WTC11 (cell line): ENCODE measurements at regions not wholly inside any gene's neighbourhood (a gene's known extent, or its start where the extent isn't known, plus 50 kb on each side); places are given as distances from the start of the nearest gene placed in this dataset.

Source experiments
- ATAC-seq: fragments of 200-7000 bp; cut with Tn5 transposase; 2 replicates; pipeline ENCODE4 v1.10.0; 2021; ENCODE audit warnings: mild to moderate bottlenecking, moderate library complexity
- CTCF ChIA-PET: fragments of 300-600 bp; sonication (Branson Sonifier 250); formaldehyde crosslinking; loops from one replicate; lab custom pipeline; 2021; ENCODE audit warnings: antibody characterized with exemption; lab: Charles Lee
- POLR2A ChIA-PET: fragments of 350-600 bp; sonication (Branson Sonifier 250); formaldehyde crosslinking; loops from one replicate; lab custom pipeline; 2021; ENCODE audit warnings: antibody characterized with exemption; lab: Charles Lee
- DNase-seq: peaks from one replicate; pipeline ENCODE4 v3.0.0; 2021; ENCODE audit warnings: low spot score
- H3K27ac Mint-ChIP-seq: 2 replicates; pipeline ENCODE4 v1.8.0; 2021; ENCODE audit warnings: mixed read lengths
- H3K27me3 Mint-ChIP-seq: 2 replicates; pipeline ENCODE4 v1.8.0; 2021; ENCODE audit warnings: low read depth, mild to moderate bottlenecking, moderate library complexity, mixed read lengths
- H3K36me3 Mint-ChIP-seq: 2 replicates; pipeline ENCODE4 v1.8.0; 2021; ENCODE audit warnings: mixed read lengths
- H3K4me1 Mint-ChIP-seq: 2 replicates; pipeline ENCODE4 v1.8.0; 2022; ENCODE audit warnings: mixed read lengths
- H3K4me3 Mint-ChIP-seq: 2 replicates; pipeline ENCODE4 v1.8.0; 2021; ENCODE audit warnings: mild to moderate bottlenecking, moderate library complexity, mixed read lengths
- H3K9me3 Mint-ChIP-seq: 2 replicates; pipeline ENCODE4 v1.8.0; 2021; ENCODE audit warnings: mixed read lengths
- E2F4 ChIP-seq: sonication (generic); formaldehyde crosslinking; IDR thresholded peaks from 2 replicates; pipeline ENCODE4 v1.8.1; 2022; ENCODE audit warnings: low read depth, mild to moderate bottlenecking, moderate library complexity, missing genetic modification reagents, borderline replicate concordance
- ELF4 ChIP-seq: sonication (generic); formaldehyde crosslinking; IDR thresholded peaks from 2 replicates; pipeline ENCODE4 v1.8.1; 2022; ENCODE audit warnings: low read depth, mild to moderate bottlenecking, moderate library complexity, missing genetic modification reagents
- GABPB1 ChIP-seq: sonication (generic); formaldehyde crosslinking; IDR thresholded peaks from 2 replicates; pipeline ENCODE4 v1.8.1; 2023; ENCODE audit warnings: mild to moderate bottlenecking, missing genetic modification reagents
- JAZF1 ChIP-seq: fragments of 250-450 bp; sonication (Bioruptor Pico); IDR thresholded peaks from 2 replicates; pipeline ENCODE4 v1.9.0; 2021; ENCODE audit warnings: moderate library complexity, mild to moderate bottlenecking, inconsistent platforms
- NR3C1 ChIP-seq: sonication (generic); formaldehyde crosslinking; conservative IDR thresholded peaks from 2 replicates; pipeline ENCODE4 v1.8.1; 2023; ENCODE audit warnings: low read depth, mild to moderate bottlenecking, missing genetic modification reagents
- OVOL2 ChIP-seq: fragments of 250-450 bp; sonication (Bioruptor Pico); IDR thresholded peaks from 2 replicates; pipeline ENCODE4 v1.9.0; 2021; ENCODE audit warnings: mild to moderate bottlenecking, borderline replicate concordance
- SP1 ChIP-seq: sonication (generic); formaldehyde crosslinking; conservative IDR thresholded peaks from 2 replicates; pipeline ENCODE4 v1.8.1; 2022; ENCODE audit warnings: missing genetic modification reagents
- USF1 ChIP-seq: sonication (generic); formaldehyde crosslinking; IDR thresholded peaks from 2 replicates; pipeline ENCODE4 v1.8.0; 2022; ENCODE audit warnings: mild to moderate bottlenecking, missing genetic modification reagents
- USF2 ChIP-seq: sonication (generic); formaldehyde crosslinking; IDR thresholded peaks from 2 replicates; pipeline ENCODE4 v1.8.1; 2023; ENCODE audit warnings: mild to moderate bottlenecking, missing genetic modification reagents, moderate library complexity
- ZBTB21 ChIP-seq: sonication (generic); formaldehyde crosslinking; IDR thresholded peaks from 2 replicates; pipeline ENCODE4 v1.8.1; 2023; ENCODE audit warnings: mild to moderate bottlenecking, missing genetic modification reagents, borderline replicate concordance
- ZNF138 ChIP-seq: sonication (generic); formaldehyde crosslinking; conservative IDR thresholded peaks from 2 replicates; pipeline ENCODE4 v1.8.1; 2022; ENCODE audit warnings: mild to moderate bottlenecking, moderate library complexity, missing genetic modification reagents
- ZNF232 ChIP-seq: sonication (generic); formaldehyde crosslinking; IDR thresholded peaks from 2 replicates; pipeline ENCODE4 v1.8.0; 2022; ENCODE audit warnings: mild to moderate bottlenecking, missing genetic modification reagents
- ZNF396 ChIP-seq: fragments of 250-450 bp; sonication (Bioruptor Pico); IDR thresholded peaks from 2 replicates; pipeline ENCODE4 v1.8.0; 2021; ENCODE audit warnings: mild to moderate bottlenecking, moderate library complexity, borderline replicate concordance
- ZNF532 ChIP-seq: fragments of 250-450 bp; sonication (Bioruptor Pico); IDR thresholded peaks from 2 replicates; pipeline ENCODE4 v1.9.0; 2021; ENCODE audit warnings: mild to moderate bottlenecking, borderline replicate concordance
- ZNF671 ChIP-seq: fragments of 250-450 bp; sonication (Bioruptor Pico); IDR thresholded peaks from 2 replicates; pipeline ENCODE4 v1.8.0; 2021; ENCODE audit warnings: mild to moderate bottlenecking
- TF ChIP-seq, protein P1 (sequence below): sonication (generic); formaldehyde crosslinking; IDR thresholded peaks from 2 replicates; pipeline ENCODE4 v1.8.1; 2023; ENCODE audit warnings: mild to moderate bottlenecking, missing genetic modification reagents, moderate library complexity
- TF ChIP-seq, protein P2 (sequence below): fragments of 250-450 bp; sonication (Bioruptor Pico); IDR thresholded peaks from 2 replicates; pipeline ENCODE4 v2.1.2; 2022; ENCODE audit warnings: mild to moderate bottlenecking, moderate library complexity
- TF ChIP-seq, protein P3 (sequence below): sonication (generic); formaldehyde crosslinking; IDR thresholded peaks from 2 replicates; pipeline ENCODE4 v1.8.1; 2023; ENCODE audit warnings: mild to moderate bottlenecking, missing genetic modification reagents
- TF ChIP-seq, protein P4 (sequence below): sonication (generic); formaldehyde crosslinking; IDR thresholded peaks from 2 replicates; pipeline ENCODE4 v1.8.1; 2023; ENCODE audit warnings: mild to moderate bottlenecking, moderate library complexity, missing genetic modification reagents
- TF ChIP-seq, protein P5 (sequence below): sonication (generic); formaldehyde crosslinking; IDR thresholded peaks from 2 replicates; pipeline ENCODE4 v1.8.0; 2023; ENCODE audit warnings: mild to moderate bottlenecking, missing genetic modification reagents
- TF ChIP-seq, protein P6 (sequence below): fragments of 250-450 bp; sonication (Bioruptor Pico); IDR thresholded peaks from 2 replicates; pipeline ENCODE4 v1.9.0; 2021; ENCODE audit warnings: mild to moderate bottlenecking

GRCh38 chr16:63749276-63749675 lies 1372.6 kb downstream of the CDH11 start (continued):
- no peak for TF ChIP-seq USF1
- TF ChIP-seq, protein P1, sequence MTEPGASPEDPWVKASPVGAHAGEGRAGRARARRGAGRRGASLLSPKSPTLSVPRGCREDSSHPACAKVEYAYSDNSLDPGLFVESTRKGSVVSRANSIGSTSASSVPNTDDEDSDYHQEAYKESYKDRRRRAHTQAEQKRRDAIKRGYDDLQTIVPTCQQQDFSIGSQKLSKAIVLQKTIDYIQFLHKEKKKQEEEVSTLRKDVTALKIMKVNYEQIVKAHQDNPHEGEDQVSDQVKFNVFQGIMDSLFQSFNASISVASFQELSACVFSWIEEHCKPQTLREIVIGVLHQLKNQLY = no peak

- ATAC-seq = no peak
- no peak overlapping the region for H3K27ac Mint-ChIP-seq
- H3K36me3 Mint-ChIP-seq = no peaks in the 10 kb centered on the region
- ChIA-PET CTCF (no interaction called here), POLR2A (no interaction called here)
- no peak overlapping the region for H3K4me3 Mint-ChIP-seq
- no peaks in the 10 kb centered on the region for H3K27me3 Mint-ChIP-seq
- H3K9me3 Mint-ChIP-seq = no peaks in the 10 kb centered on the region
- H3K4me1 Mint-ChIP-seq = no peaks in the 10 kb centered on the region
- no peak for DNase-seq
- TF ChIP-seq E2F4 = no peak
- TF ChIP-seq ZNF532 = no peak
- TF ChIP-seq, protein P2, sequence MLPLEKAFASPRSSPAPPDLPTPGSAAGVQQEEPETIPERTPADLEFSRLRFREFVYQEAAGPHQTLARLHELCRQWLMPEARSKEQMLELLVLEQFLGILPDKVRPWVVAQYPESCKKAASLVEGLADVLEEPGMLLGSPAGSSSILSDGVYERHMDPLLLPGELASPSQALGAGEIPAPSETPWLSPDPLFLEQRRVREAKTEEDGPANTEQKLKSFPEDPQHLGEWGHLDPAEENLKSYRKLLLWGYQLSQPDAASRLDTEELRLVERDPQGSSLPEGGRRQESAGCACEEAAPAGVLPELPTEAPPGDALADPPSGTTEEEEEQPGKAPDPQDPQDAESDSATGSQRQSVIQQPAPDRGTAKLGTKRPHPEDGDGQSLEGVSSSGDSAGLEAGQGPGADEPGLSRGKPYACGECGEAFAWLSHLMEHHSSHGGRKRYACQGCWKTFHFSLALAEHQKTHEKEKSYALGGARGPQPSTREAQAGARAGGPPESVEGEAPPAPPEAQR (CRISPR knock-in tag) = no peak
- no peak for TF ChIP-seq JAZF1 (CRISPR knock-in tag)
- TF ChIP-seq NR3C1 (CRISPR knock-in tag) = no peak
- TF ChIP-seq, protein P3, sequence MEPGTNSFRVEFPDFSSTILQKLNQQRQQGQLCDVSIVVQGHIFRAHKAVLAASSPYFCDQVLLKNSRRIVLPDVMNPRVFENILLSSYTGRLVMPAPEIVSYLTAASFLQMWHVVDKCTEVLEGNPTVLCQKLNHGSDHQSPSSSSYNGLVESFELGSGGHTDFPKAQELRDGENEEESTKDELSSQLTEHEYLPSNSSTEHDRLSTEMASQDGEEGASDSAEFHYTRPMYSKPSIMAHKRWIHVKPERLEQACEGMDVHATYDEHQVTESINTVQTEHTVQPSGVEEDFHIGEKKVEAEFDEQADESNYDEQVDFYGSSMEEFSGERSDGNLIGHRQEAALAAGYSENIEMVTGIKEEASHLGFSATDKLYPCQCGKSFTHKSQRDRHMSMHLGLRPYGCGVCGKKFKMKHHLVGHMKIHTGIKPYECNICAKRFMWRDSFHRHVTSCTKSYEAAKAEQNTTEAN (CRISPR knock-in tag) = no peak
- TF ChIP-seq, protein P4, sequence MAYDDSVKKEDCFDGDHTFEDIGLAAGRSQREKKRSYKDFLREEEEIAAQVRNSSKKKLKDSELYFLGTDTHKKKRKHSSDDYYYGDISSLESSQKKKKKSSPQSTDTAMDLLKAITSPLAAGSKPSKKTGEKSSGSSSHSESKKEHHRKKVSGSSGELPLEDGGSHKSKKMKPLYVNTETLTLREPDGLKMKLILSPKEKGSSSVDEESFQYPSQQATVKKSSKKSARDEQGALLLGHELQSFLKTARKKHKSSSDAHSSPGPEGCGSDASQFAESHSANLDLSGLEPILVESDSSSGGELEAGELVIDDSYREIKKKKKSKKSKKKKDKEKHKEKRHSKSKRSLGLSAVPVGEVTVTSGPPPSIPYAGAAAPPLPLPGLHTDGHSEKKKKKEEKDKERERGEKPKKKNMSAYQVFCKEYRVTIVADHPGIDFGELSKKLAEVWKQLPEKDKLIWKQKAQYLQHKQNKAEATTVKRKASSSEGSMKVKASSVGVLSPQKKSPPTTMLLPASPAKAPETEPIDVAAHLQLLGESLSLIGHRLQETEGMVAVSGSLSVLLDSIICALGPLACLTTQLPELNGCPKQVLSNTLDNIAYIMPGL = no peak
- TF ChIP-seq OVOL2 = no peak
- TF ChIP-seq ZNF671 (CRISPR knock-in tag) = no peak
- no peak for TF ChIP-seq SP1
- TF ChIP-seq ZBTB21 = no peak
- no peak for TF ChIP-seq USF2 (CRISPR knock-in tag)
- TF ChIP-seq GABPB1 = no peak
- TF ChIP-seq ZNF138 = no peak
- no peak for TF ChIP-seq ELF4 (CRISPR knock-in tag)
- TF ChIP-seq ZNF396 (CRISPR knock-in tag) = no peak
- TF ChIP-seq, protein P5, sequence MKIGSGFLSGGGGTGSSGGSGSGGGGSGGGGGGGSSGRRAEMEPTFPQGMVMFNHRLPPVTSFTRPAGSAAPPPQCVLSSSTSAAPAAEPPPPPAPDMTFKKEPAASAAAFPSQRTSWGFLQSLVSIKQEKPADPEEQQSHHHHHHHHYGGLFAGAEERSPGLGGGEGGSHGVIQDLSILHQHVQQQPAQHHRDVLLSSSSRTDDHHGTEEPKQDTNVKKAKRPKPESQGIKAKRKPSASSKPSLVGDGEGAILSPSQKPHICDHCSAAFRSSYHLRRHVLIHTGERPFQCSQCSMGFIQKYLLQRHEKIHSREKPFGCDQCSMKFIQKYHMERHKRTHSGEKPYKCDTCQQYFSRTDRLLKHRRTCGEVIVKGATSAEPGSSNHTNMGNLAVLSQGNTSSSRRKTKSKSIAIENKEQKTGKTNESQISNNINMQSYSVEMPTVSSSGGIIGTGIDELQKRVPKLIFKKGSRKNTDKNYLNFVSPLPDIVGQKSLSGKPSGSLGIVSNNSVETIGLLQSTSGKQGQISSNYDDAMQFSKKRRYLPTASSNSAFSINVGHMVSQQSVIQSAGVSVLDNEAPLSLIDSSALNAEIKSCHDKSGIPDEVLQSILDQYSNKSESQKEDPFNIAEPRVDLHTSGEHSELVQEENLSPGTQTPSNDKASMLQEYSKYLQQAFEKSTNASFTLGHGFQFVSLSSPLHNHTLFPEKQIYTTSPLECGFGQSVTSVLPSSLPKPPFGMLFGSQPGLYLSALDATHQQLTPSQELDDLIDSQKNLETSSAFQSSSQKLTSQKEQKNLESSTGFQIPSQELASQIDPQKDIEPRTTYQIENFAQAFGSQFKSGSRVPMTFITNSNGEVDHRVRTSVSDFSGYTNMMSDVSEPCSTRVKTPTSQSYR (CRISPR knock-in tag) = no peak
- no peak for TF ChIP-seq ZNF232 (CRISPR knock-in tag)
- TF ChIP-seq, protein P6, sequence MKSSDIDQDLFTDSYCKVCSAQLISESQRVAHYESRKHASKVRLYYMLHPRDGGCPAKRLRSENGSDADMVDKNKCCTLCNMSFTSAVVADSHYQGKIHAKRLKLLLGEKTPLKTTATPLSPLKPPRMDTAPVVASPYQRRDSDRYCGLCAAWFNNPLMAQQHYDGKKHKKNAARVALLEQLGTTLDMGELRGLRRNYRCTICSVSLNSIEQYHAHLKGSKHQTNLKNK (CRISPR knock-in tag) = no peak
Measured at GRCh38 chr16:63745456-63745855, 1376.4 kb downstream of the CDH11 start.
